GM18867 (cell line): ENCODE measurements at regions not wholly inside any gene's neighbourhood (a gene's known extent, or its start where the extent isn't known, plus 50 kb on each side); places are given as distances from the start of the nearest gene placed in this dataset.
"Not testable (repeated sequence)": the region's sequence is repeated elsewhere in the genome, so short reads cannot be mapped to it uniquely, and the experiment has no call there.

ENCODE experiments used
- ATAC-seq: cut with Tn5 transposase; IDR thresholded peaks from one replicate; pipeline ENCODE4 v1.9.1; 2021; ENCODE audit warnings: mild to moderate bottlenecking, moderate library complexity; ENCODE audit not compliant: unreplicated experiment

DNA sequence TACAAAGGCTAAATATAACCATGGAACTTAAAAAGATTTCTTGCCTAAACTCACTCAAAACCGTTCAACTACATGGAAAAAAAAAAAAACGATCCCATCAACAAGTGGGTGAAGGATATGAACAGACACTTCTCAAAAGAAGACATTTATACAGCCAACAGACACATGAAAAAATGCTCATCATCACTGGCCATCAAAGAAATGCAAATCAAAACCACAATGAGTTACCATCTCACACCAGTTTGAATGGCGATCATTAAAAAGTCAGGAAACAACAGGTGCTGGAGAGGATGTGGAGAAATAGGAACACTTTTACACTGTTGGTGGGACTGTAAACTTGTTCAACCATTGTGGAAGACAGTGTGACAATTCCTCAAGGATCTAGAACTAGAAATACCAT is 151.2 kb upstream of the SMIM30 start:
- not testable (repeated sequence) for ATAC-seq

- ATAC-seq = no peak
Measured at GRCh38 chr7:113268757-113269156, 150.4 kb upstream of the SMIM30 start.

- no peak for ATAC-seq
Measured at GRCh38 chr7:113267885-113268284, 149.5 kb upstream of the SMIM30 start.

- ATAC-seq = no peak
Measured at GRCh38 chr7:113267271-113267670, 148.9 kb upstream of the SMIM30 start.

- ATAC-seq = no peak
Measured at GRCh38 chr7:113263749-113264148, 145.4 kb upstream of the SMIM30 start.

DNA sequence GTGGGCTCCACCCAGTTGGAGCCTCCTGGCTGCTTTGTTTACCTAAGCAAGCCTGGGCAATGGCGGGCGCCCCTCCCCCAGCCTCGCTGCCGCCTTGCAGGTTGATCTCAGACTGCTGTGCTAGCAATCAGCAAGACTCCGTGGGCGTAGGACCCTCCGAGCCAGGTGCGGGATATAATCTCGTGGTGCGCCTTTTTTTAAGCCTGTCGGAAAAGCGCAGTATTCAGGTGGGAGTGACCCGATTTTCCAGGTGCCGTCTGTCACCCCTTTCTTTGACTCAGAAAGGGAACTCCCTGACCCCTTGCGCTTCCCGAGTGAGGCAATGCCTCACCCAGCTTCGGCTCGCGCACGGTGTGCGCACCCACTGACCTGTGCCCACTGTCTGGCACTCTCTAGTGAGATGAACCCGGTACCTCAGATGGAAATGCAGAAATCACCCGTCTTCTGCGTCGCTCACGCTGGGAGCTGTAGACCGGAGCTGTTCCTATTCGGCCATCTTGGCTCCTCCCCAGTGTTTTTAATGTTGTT is 144.9 kb upstream of the SMIM30 start:
- ATAC-seq = not testable (repeated sequence)

DNA sequence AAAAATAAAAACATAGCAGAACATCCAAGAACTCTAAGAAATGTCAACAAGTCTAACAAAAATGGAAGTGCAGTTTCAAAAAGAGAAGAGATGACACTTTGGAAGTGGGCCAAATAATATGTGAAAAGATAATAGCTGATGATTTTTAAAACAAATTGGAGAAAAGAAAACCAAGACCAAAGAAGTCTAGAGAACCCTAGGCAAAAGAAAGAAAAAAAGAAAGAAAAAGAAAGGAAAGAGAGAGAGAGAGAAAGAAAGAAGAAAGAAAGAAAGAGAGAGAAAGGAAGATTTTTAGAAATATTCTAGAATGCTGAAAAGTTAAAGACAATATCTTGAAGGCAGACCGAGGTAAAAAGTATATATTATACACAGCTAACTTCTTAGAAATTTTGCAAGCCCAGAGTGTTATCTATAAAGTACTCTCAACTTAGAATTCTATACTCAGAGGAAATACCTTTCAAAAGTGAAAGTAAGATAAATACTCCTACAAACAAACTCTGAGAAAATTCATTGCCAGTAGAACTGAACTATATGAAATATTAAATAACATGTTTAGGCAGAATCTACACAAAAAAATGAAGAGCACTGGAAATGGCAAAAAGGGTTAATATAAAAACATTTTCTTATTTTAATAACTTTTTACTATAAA is 138.7 kb upstream of the SMIM30 start:
- ATAC-seq = no peak

- no peak for ATAC-seq
Measured at GRCh38 chr7:113247198-113247597, 128.8 kb upstream of the SMIM30 start.

DNA sequence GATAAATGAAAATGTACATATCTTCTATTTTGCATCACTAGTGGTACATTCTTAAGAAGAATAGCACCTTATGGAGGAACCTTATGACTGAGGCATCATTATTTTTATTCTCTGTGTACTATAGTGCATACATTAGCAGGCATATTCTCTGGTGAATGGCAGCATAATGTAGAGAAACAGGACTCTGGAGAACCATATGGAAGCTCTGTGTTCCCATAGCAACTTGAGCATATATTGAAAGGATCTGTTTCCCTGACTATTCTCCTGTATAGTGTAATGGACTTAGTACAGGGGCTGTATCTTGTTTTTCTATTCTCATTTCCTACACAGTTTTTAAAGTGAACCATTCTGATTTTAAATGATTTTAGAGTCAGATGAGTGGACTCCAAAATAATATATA is 128.4 kb upstream of the SMIM30 start:
- no peak for ATAC-seq

DNA sequence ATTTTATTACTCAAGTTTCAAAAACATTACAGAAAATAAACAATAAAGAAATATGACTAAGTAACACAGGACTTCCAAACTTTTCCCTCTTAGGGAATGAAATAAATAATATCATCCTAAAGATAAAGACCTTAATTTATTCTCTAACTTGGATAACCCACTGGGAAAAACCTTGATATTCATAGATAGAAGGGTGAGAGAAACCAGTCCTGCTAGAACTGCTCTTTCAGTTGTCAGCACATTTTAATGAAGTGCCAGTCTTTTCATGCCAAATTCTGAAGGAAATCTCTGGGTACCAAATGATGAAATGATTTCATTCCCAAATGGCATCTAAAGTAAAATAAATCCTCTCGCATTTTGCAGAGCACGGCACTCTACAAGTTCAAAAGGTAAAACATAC is 114.5 kb upstream of the SMIM30 start:
- ATAC-seq = no peak

DNA sequence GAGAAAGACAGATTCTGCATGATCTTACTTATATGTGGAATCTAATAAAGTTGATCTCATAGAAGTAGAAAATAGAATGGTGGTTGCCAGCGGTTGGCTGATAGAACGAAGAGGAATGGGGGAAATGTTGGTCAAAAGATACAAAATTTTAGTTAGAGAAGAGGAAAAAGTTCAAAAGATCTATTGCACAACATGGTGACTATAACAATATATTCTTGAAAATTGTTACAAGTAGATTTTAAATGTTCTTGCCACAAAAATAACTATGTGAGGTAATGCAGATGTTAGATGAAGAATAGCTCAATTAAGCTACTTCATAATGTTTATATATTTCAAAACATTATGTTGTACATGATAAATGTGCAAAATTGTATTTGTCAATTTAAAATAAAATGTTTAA is 112.3 kb upstream of the SMIM30 start:
- ATAC-seq = no peak

GRCh38 chr7:113217314-113217713 is 99.0 kb upstream of the SMIM30 start:
- ATAC-seq = no peak

DNA sequence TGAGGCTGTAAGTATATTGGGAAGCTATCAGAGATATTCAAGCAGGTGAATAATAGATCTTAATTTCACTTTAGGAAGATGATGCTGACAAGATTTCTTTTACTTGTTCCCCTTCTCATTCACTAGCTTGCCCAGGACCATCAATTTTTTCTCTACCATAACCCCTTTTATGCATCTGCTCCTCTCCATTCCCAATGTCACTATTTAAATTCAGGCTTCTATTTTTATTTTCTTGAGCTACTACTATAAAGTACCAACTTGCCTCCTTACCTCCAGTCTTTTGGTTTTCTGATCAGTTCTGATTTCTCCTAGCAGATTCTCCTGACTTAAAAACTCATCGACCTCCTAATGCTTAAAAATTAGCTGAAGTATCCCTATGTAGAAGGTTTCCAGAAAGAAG is 97.7 kb upstream of the SMIM30 start:
- no peak for ATAC-seq

- no peak for ATAC-seq
Measured at GRCh38 chr7:113209449-113210203, 91.3 kb upstream of the SMIM30 start.

- ATAC-seq = no peak
Measured at GRCh38 chr7:113207931-113208330, 89.6 kb upstream of the SMIM30 start.

DNA sequence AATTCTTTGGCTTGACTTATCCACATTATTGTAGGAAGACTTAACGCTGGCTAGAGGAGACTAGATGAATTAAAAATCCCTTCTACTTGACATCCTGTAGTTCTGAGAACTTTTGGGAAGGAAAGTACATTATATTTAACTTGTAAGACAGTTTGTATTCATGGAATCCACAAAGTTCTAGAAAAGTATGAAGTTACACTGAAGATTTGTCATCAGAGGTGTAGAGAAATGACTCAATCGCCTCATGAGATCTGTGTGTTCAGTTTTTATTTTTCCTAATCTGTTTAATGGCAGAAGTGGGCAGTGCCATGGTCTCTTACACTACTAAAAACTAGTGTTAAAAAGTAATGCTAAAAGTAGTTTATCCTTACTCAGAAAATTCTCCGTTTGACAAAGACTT is 89.1 kb upstream of the SMIM30 start:
- no peak for ATAC-seq

DNA sequence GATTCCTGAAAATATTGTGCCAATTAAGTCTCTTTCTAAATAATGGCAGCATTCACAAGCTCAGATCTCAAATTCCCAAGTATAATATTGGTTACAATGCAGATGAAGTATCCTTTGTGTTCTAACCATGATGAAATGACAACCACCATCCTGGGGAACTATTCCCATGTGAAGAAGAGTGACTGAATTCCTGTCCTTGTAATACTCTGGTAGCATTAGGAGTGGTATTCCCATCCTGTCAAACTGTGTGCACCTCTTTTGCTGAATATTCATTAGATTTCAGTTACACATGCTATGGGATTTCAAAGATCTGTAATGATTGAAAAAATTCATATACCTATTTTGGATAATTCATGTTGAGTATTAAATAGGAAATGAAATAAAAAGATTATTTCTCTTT is 86.1 kb upstream of the SMIM30 start:
- ATAC-seq = no peak

GRCh38 chr7:113202284-113202683 is 83.9 kb upstream of the SMIM30 start:
- ATAC-seq = no peak

DNA sequence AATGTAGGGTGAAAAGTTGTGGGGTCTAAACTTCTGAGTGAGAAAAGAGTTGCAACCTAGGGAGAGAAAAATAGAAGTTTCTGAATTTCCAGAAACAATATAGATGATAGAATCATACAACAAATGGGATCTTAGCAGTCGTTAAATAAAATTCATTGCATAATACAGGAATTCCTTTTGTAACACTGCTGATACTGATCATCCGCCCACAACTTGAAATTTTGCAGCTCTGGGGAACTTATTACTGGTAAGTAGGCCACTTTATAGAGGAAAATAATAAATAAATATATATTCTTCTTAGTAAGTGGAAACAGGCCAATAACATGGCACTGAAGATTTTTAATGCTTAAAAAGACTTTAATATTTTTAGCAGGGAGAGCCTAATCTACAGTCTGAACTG is 81.9 kb upstream of the SMIM30 start:
- no peak for ATAC-seq

GRCh38 chr7:113199841-113200240 is 81.5 kb upstream of the SMIM30 start:
- ATAC-seq = no peak

DNA sequence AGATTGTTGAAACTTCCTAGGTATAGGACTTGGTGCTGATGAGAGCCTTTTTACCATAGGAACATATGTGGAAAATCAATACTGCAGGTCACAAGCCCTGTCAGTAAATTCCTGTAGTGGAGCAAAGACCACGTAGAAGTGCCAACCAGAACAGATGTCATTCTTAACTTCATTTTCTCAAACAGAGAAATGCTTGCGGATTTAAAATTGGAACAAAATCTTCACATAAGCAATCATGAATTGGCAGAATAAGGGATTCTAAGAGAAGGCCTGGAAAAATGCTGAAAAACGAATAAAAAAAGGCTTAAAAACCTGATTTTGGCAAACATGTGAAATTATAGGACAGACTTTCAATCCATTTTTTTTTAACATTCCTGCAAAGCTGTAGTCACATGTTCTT is 80.8 kb upstream of the SMIM30 start:
- no peak for ATAC-seq

- no peak for ATAC-seq
Measured at GRCh38 chr7:113198226-113198625, 79.9 kb upstream of the SMIM30 start.
